ENCODE measurements at regions not wholly inside any gene's neighbourhood (a gene's known extent, or its start where the extent isn't known, plus 50 kb on each side); places are given as distances from the start of the nearest gene placed in this dataset.
A peak's percentile ranks its signal among the peaks of the same experiment; 100 is the strongest.

DNA sequence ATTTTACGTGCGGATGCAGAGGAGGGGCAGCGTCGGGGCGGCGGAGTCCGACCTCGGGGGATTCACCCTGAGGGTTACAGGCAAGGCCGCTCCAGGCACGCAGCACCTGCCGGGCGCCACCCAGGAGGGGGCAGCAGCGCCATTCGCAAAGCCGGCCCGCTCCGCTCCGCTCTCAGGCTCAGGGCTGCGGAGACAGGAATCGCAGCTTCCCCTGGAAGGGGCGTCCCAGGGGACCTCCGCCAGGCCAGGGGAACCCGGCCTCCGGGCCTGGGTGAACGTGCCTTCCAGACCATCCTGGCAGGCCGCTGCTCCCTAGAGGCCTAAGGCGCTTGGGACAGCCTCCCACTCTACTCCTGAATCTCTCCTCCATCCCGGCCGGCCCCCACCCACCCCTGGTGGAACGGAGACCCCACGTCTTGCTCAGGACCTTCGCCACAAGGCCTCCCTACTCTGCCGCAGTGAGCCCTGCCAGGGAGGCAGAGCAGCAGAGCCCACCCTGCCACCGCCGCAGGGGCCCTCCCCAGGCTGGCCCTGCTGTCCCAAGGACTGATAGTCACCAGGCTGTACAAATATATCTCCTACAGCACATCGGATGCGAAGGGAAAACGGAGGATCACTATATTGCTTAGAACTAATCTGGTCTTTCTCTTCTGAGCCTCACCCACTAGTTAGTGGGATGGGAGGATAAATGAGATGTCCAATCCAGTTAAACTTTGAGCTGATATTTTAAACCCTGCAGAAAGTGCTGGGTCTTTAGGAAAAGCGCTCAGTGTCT lies 115.0 kb downstream of the SMIM20 start:
- in situ Hi-C loops (cut with MboI; ENCODE audit: low sequenced_read_pairs in 4 of 4): loop anchor here in 1 of 4 donors (25.0 kb wide), 1 partner anchor 92 kb away; no protein-coding TSS in a partner anchor

GRCh38 chr4:26029568-26030131 lies 115.6 kb downstream of the SMIM20 start:
- H3K36me3 ChIP-seq: no peaks in the 10 kb centered on the region
- no peak for TF ChIP-seq POLR2A (IDR thresholded peaks at IDR 0.05)
- TF ChIP-seq CTCF (IDR thresholded peaks at IDR 0.05 in 4 of 5, conservative IDR thresholded peaks at IDR 0.05 in 1 of 5): no peak
- no peak for DNase-seq
- in situ Hi-C loops (cut with MboI; ENCODE audit: low sequenced_read_pairs in 4 of 4) (loop anchor here in 1 of 4 donors (25.0 kb wide), 1 partner anchor 92 kb away; no protein-coding TSS in a partner anchor), intact Hi-C loops (cut with DNase I; ENCODE audit: low total_unique reads) (no loop called here)
- ATAC-seq: no peak
- H3K27me3 ChIP-seq: no peaks in the 10 kb centered on the region
- no peak overlapping the region for H3K27ac ChIP-seq
- no peaks in the 10 kb centered on the region for H3K4me1 ChIP-seq
- no peaks in the 10 kb centered on the region for H3K9me3 ChIP-seq
- no peak overlapping the region for H3K4me3 ChIP-seq

More for the DNA sequence above, 115.0 kb downstream of the SMIM20 start:
- TF ChIP-seq POLR2A (IDR thresholded peaks at IDR 0.05) (no peak), CTCF (IDR thresholded peaks at IDR 0.05 in 4 of 5, conservative IDR thresholded peaks at IDR 0.05 in 1 of 5) (peak; percentile 14 to 49 (median 39))
- Histone ChIP-seq H3K9me3 (no peaks in the 10 kb centered on the region), H3K4me3 (no peak overlapping the region), H3K36me3 (no peaks in the 10 kb centered on the region), H3K27me3 (no peaks in the 10 kb centered on the region), H3K27ac (no peak overlapping the region), H3K4me1 (no peaks in the 10 kb centered on the region)
- DNase-seq (peak; percentile 14 to 36), ATAC-seq (peak in 1 of 2 donors; percentile 29)
- intact Hi-C loops (cut with DNase I; ENCODE audit: low total_unique reads): no loop called here

GRCh38 chr4:26030260-26030667 lies 116.2 kb downstream of the SMIM20 start:
- in situ Hi-C loops (cut with MboI; ENCODE audit: low sequenced_read_pairs in 4 of 4): loop anchor here in 1 of 4 donors (25.0 kb wide), 1 partner anchor 93 kb away; no protein-coding TSS in a partner anchor
- TF ChIP-seq CTCF (IDR thresholded peaks at IDR 0.05 in 4 of 5, conservative IDR thresholded peaks at IDR 0.05 in 1 of 5) (no peak), POLR2A (IDR thresholded peaks at IDR 0.05) (no peak)
- no peaks in the 10 kb centered on the region for H3K27me3 ChIP-seq
- H3K4me1 ChIP-seq: no peaks in the 10 kb centered on the region
- DNase-seq (no peak), ATAC-seq (no peak)
- no peak overlapping the region for H3K27ac ChIP-seq
- no peaks in the 10 kb centered on the region for H3K36me3 ChIP-seq
- intact Hi-C loops (cut with DNase I; ENCODE audit: low total_unique reads): no loop called here
- H3K4me3 ChIP-seq: no peak overlapping the region
- H3K9me3 ChIP-seq: no peaks in the 10 kb centered on the region

- no peak for DNase-seq
- in situ Hi-C loops (cut with MboI; ENCODE audit: low sequenced_read_pairs in 4 of 4) (loop anchor here in 1 of 4 donors (25.0 kb wide), 1 partner anchor 93 kb away; no protein-coding TSS in a partner anchor), intact Hi-C loops (cut with DNase I; ENCODE audit: low total_unique reads) (no loop called here)
- Histone ChIP-seq H3K27me3 (no peaks in the 10 kb centered on the region), H3K9me3 (no peaks in the 10 kb centered on the region), H3K36me3 (no peaks in the 10 kb centered on the region), H3K4me3 (no peak overlapping the region), H3K4me1 (no peaks in the 10 kb centered on the region), H3K27ac (no peak overlapping the region)
- TF ChIP-seq CTCF (IDR thresholded peaks at IDR 0.05 in 4 of 5, conservative IDR thresholded peaks at IDR 0.05 in 1 of 5): no peak
- no peak for TF ChIP-seq POLR2A (IDR thresholded peaks at IDR 0.05)
- no peak for ATAC-seq
Measured at GRCh38 chr4:26030780-26031179, 116.8 kb downstream of the SMIM20 start.
